Smooth muscle cell of the brain vasculature (primary cell): ENCODE measurements at regions not wholly inside any gene's neighbourhood (a gene's known extent, or its start where the extent isn't known, plus 50 kb on each side); places are given as distances from the start of the nearest gene placed in this dataset.
"Not testable (repeated sequence)": the region's sequence is repeated elsewhere in the genome, so short reads cannot be mapped to it uniquely, and the experiment has no call there.

Experiments
- DNase-seq: peaks from one replicate; pipeline ENCODE4 v3.0.0-alpha.2; 2012; ENCODE audit warnings: low read depth, low spot score

DNA sequence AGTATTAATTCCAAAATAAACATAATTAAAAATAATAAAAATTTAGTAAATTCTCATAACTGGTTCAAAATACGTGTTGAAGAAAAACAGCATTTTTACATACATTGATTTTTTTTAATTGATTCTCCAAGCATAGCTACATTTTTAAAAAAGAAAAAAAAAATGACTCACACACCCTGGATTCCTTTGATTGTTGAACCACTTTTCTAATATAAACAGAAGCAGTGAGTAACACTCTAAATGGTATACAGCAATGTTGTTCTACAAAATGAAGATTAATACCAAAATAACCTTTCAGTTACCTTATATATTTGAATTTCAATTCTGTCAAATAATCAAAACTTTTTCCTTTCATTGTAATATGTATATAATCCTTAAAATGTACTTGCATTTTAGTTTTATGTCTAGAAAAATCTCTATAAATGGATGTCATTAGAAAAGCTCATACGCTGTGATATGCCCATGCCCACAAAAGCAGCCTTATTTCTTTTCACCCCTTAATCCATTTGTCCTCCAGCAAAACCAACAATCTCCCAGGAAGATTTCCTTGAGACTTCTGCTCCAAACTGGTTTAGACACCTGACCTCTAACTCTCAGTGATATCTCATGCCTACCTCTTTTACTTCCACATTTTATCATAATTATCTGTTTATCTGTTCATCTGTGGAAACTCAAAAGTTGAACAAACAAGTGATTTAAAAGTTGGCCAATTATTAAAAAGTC is 246.4 kb upstream of the NR5A2 start:
- DNase-seq = no peak

GRCh38 chr1:199784138-199784895 is 243.2 kb upstream of the NR5A2 start:
- no peak for DNase-seq

- DNase-seq = no peak
Measured at GRCh38 chr1:199786695-199787094, 240.8 kb upstream of the NR5A2 start.

DNA sequence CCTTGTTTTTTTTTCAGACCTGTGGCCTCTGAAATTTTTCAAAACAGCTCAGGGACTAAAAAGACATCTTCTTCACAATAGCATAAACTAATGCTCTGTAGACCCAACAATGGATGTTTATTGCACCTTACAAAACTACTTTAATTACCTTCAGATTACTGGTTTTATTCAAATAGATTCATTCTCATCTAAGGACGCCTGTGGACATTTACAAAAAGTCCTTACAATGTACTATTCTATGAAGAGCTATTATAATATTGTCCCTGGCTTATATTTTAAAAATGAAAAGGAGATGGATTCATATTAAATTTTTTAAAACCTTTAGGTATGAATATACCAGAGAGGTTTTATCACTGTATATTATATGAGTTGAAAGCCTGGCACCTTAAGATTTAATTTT is 238.4 kb upstream of the NR5A2 start:
- no peak for DNase-seq

DNA sequence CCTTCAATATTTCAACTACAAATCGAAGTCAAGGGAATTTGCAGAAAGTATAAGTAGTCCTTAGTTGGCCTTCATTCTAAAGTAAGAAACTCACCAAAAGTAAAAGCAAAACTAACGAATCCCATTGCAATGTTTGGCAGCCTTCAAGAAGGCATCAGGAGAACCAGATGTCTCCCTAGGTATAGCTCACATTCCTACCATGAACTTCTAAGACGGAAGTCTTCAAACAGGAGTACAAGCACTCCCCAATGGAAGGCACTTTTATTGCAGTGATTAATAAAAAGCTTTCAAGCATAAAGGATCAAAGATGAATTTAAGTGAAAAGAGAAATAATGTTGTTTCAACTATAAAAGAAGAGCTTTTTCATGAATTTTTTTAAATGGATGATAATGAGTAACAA is 236.0 kb upstream of the NR5A2 start:
- no peak for DNase-seq

DNA sequence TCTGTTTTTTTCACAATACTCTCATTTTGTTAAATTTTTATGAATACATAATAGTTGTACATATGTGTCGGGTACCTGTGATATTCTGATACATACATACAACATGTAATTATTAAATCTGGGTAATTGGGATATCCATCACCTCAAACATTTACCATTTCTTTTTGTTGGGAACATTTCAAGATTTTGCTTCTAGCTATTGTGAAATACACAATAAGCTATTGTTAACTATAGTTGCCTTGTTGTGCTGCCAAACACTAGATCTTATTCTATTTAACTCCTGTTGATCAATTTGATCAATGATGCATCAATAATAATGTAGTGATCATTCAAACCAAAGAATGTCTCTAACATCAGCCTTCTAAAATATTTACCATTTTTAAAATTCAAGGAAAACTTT is 234.6 kb upstream of the NR5A2 start:
- DNase-seq = no peak

- no peak for DNase-seq
Measured at GRCh38 chr1:199794105-199794863, 233.2 kb upstream of the NR5A2 start.

- no peak for DNase-seq
Measured at GRCh38 chr1:199799116-199799515, 228.4 kb upstream of the NR5A2 start.

GRCh38 chr1:199804526-199804925 is 223.0 kb upstream of the NR5A2 start:
- DNase-seq = no peak

- DNase-seq = no peak
Measured at GRCh38 chr1:199808110-199808870, 219.2 kb upstream of the NR5A2 start.

- DNase-seq = no peak
Measured at GRCh38 chr1:199809311-199809710, 218.2 kb upstream of the NR5A2 start.

GRCh38 chr1:199811163-199811562 is 216.3 kb upstream of the NR5A2 start:
- DNase-seq = no peak

GRCh38 chr1:199813198-199813597 is 214.3 kb upstream of the NR5A2 start:
- DNase-seq = no peak

DNA sequence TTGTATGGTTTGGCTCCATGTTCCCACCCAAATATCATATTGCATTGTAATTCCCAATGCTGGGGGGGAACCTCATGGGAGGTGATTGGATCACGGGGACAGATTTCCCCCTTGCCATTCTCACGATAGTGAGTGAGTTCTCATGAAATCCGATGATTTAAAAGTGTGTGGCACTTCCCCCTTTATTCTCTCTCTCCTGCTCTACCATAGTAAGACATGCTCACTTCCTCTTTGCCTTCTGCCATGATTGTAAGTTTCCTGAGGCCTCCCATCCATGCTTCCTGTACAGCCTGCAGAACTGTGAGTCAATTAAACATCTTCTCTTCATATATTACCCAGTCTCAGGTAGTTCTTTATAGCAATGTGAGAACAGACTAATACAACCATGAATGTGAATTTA is 211.6 kb upstream of the NR5A2 start:
- no peak for DNase-seq

DNA sequence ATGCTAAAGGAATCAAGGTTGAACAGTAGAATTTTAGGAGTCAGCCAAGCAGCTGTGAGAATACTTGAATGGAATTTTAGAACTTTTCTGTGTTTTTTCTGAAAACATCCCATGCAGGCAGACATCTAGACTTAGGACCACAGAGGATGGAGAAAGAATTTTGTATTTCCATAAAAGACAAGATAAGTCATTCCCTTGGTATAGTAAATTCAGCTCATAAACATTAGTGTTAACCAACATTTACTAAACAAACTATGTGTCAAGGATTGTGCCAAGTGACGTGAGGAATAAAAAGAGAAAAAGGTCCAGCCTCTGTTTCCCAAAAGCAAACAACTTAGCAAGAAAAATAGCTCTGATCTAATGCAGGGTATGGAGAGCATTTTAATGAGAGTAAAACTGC is 210.2 kb upstream of the NR5A2 start:
- no peak for DNase-seq

- DNase-seq = no peak
Measured at GRCh38 chr1:199821029-199821779, 206.3 kb upstream of the NR5A2 start.

DNA sequence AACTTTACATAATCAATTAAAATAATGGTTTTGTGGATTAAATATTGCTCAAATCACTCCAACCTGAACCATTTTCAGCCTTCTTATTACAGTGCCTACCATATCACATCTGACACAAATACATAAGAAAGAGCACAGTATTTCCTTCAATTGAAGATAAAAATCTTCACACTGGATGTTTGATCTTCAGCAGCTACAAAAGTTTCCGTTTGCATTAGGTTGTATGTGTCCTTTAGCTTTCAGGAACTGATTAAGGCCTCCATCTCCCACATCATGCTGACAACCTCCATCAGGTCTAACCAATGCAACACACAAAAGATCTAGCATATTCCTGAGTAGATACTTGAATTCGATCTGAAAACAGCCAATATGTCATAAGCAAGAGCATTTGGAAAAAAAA is 195.1 kb upstream of the NR5A2 start:
- no peak for DNase-seq

- no peak for DNase-seq
Measured at GRCh38 chr1:199834711-199835110, 192.8 kb upstream of the NR5A2 start.

GRCh38 chr1:199836430-199836829 is 191.1 kb upstream of the NR5A2 start:
- no peak for DNase-seq

GRCh38 chr1:199837321-199837720 is 190.2 kb upstream of the NR5A2 start:
- DNase-seq = no peak

DNA sequence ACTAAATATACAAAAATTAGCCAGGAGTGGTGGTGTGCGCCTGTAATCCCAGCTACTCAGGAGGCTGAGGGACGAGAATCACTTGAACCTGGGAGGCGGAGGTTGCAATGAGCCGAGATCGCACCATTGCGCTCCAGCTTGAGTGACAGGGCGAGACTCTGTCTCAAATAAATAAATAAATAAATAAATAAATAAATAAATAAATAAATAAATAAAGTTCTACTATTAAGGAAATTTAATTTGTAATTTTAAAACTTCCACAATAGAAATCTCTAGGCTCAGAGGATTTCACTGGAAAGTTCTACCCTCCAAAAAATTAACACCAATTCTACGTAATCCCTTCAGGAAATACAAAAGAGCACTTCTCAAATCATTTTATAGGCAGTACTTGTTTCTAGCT is 187.9 kb upstream of the NR5A2 start:
- DNase-seq = not testable (repeated sequence)
